ENCODE measurements at regions not wholly inside any gene's neighbourhood (a gene's known extent, or its start where the extent isn't known, plus 50 kb on each side); places are given as distances from the start of the nearest gene placed in this dataset.

GRCh38 chr6:71082033-71082650, 125.3 kb upstream of the B3GAT2 start:
- TF ChIP-seq POLR2AphosphoS5 (IDR thresholded peaks at IDR 0.05): no peak
- TF ChIP-seq CTCF (IDR thresholded peaks at IDR 0.05): no peak

All from transverse colon (tissue), 4 donors.